Activated T-helper 1 cell treated with anti-CD3 and anti-CD28 coated beads, Interleukin-12 subunit alpha, Interleukin-12 subunit beta, Interleukin-2, Interleukin-4 antibody, amounts not matched to agents 30 ng/mL and 10 ng/mL and 1 ng/mL, durations not matched to agents 14 hours and 24 hours and 36 hours (primary cell): ENCODE measurements at regions not wholly inside any gene's neighbourhood (a gene's known extent, or its start where the extent isn't known, plus 50 kb on each side); places are given as distances from the start of the nearest gene placed in this dataset.
"Not testable (repeated sequence)": the region's sequence is repeated elsewhere in the genome, so short reads cannot be mapped to it uniquely, and the experiment has no call there.

ENCODE experiments used
- DNase-seq: peaks from one replicate; pipeline ENCODE4 v3.0.0; 2021; ENCODE audit warnings: low spot score
- H3K27ac Mint-ChIP-seq: one replicate; pipeline ENCODE4 v1.8.0; 2021; ENCODE audit warnings: mild to moderate bottlenecking, mixed read lengths
- H3K27me3 Mint-ChIP-seq: one replicate; pipeline ENCODE4 v1.8.0; 2022; ENCODE audit warnings: mild to moderate bottlenecking, moderate library complexity, mixed read lengths; ENCODE audit not compliant: insufficient read depth
- H3K36me3 Mint-ChIP-seq: one replicate; pipeline ENCODE4 v1.8.0; 2021; ENCODE audit warnings: low read depth, mixed read lengths
- H3K4me1 Mint-ChIP-seq: one replicate; pipeline ENCODE4 v1.8.0; 2021; ENCODE audit warnings: low read depth, mixed read lengths
- H3K4me3 Mint-ChIP-seq: one replicate; pipeline ENCODE4 v1.8.0; 2021; ENCODE audit warnings: mild to moderate bottlenecking, moderate library complexity, mixed read lengths
- H3K9me3 Mint-ChIP-seq: one replicate; pipeline ENCODE4 v1.8.0; 2021; ENCODE audit warnings: mixed read lengths
- intact Hi-C: fragments of 100-400 bp; cut with micrococcal nuclease; formaldehyde crosslinking; loops from one replicate; pipeline ENCODE4 v1.15.1; 2024

GRCh38 chr12:62194616-62195015 is 65.6 kb upstream of the USP15 start:
- no peak for DNase-seq
- Mint-ChIP-seq H3K36me3 (no peaks in the 10 kb centered on the region), H3K4me1 (peaks cover 23% of the 10 kb centered on the region), H3K4me3 (no peak overlapping the region), H3K27ac (no peak overlapping the region), H3K27me3 (peaks cover 56% of the 10 kb centered on the region), H3K9me3 (no peaks in the 10 kb centered on the region)
- intact Hi-C loops: no loop called here

DNA sequence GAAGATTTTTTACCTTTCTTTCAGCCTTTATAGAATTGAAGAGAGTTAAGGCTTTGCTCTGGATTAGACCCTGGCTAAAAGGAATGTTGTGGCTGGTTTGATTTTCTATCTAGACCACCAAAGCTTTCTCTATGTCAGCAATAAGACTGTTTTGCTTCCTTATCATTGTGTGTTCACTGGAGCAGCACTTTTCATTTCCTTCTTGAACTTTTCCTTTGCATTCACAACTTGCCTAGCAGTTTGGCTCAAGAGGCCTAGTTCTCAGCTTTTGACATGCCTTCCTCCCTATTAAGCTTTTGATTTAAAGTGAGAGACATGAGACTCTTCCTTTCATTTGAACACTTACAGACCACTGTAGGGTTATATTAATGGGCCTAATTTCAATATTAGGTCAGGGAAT is 64.1 kb upstream of the USP15 start:
- no peak for DNase-seq
- Mint-ChIP-seq H3K27me3 (peaks cover 47% of the 10 kb centered on the region), H3K4me3 (no peak overlapping the region), H3K4me1 (peaks cover 17% of the 10 kb centered on the region), H3K9me3 (peaks cover 8% of the 10 kb centered on the region), H3K27ac (no peak overlapping the region), H3K36me3 (no peaks in the 10 kb centered on the region)
- intact Hi-C loops: no loop called here

DNA sequence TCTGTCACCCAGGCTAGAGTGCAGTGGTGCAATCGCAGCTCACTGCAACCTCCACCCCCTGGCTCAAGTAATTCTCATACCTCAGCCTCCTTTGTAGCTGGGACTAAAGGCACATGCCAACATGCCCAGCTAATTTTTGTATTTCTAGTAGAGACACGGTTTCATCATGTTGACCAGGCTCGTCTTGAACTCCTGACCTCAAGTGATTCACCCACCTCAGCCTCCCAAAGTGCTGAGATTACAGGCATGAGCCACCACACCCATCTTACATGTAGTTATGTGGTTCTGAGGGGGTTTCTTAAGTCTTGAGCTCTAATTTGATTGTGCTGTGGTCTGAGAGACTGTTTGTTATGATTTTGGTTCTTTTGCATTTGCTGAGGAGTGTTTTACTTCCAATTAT is 57.3 kb upstream of the USP15 start:
- H3K27ac Mint-ChIP-seq, DNase-seq, H3K4me3 Mint-ChIP-seq, H3K4me1 Mint-ChIP-seq, H3K36me3 Mint-ChIP-seq, intact Hi-C loops: not testable (repeated sequence)
- Mint-ChIP-seq H3K9me3 (peaks cover 26% of the 10 kb centered on the region), H3K27me3 (peaks cover 27% of the 10 kb centered on the region)

- Mint-ChIP-seq H3K36me3 (no peaks in the 10 kb centered on the region), H3K27me3 (peaks cover 19% of the 10 kb centered on the region), H3K4me3 (no peak overlapping the region), H3K27ac (no peak overlapping the region), H3K4me1 (peaks cover 3% of the 10 kb centered on the region), H3K9me3 (peaks cover 26% of the 10 kb centered on the region)
- intact Hi-C loops: no loop called here
- no peak for DNase-seq
Observed at GRCh38 chr12:62205346-62205745, 54.9 kb upstream of the USP15 start.

DNA sequence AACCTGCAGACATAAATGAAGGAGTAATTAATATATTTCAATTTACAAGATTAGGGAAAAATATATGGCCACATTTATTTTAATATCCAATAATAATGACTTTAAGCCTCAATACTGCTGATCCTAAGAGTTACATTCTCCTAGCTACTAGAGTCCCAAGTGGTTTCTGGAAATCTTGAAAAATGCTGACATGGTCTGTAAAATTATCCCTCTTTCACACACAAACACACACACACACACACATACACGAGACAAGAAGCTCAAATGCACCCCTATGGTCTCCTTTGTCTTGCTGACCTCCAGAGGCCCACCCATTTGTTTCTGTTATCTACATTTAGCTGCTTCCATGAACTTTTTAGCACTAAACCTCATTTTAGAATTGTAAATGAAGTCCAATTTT is 53.0 kb upstream of the USP15 start:
- H3K4me3 Mint-ChIP-seq: no peak overlapping the region
- H3K27ac Mint-ChIP-seq: no peak overlapping the region
- H3K9me3 Mint-ChIP-seq: peaks cover 15% of the 10 kb centered on the region
- H3K4me1 Mint-ChIP-seq: peaks cover 6% of the 10 kb centered on the region
- intact Hi-C loops: no loop called here
- peaks cover 18% of the 10 kb centered on the region for H3K27me3 Mint-ChIP-seq
- H3K36me3 Mint-ChIP-seq: no peaks in the 10 kb centered on the region
- DNase-seq: no peak
